ENCODE measurements at regions not wholly inside any gene's neighbourhood (a gene's known extent, or its start where the extent isn't known, plus 50 kb on each side); places are given as distances from the start of the nearest gene placed in this dataset.
A peak's percentile ranks its signal among the peaks of the same experiment; 100 is the strongest.

DNA sequence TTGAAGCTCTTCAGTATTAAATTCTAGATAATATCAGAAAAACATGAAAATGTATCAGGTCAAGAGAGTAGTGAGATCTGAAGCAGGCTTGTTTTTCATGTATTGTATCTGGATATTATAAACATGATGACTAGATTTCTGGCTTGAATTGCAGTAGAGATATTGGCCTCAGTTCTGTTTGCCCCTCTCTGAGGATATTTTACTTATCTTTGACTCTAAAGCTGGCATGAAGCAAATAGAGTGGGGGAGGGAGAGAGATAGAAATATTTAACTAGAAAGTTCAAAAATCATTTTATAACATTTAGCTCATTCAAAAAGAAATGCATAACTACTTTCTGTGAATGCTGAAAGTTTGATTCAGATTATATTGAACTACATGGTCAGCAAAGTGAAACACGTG is 929.7 kb upstream of the KCND2 start:
- no peaks in the 10 kb centered on the region for H3K27me3 Mint-ChIP-seq
- H3K36me3 Mint-ChIP-seq = peaks cover 4% of the 10 kb centered on the region
- H3K4me1 Mint-ChIP-seq (ENCODE audit: low read depth in 2 of 2) = no peaks in the 10 kb centered on the region
- peaks cover 20% of the 10 kb centered on the region for H3K9me3 Mint-ChIP-seq
- ATAC-seq (no peak), DNase-seq (ENCODE audit: low spot score) (no peak)
- H3K4me3 Mint-ChIP-seq = no peak overlapping the region
- no peak overlapping the region for H3K27ac Mint-ChIP-seq

GRCh38 chr7:119344466-119344865 is 928.5 kb upstream of the KCND2 start:
- Mint-ChIP-seq H3K36me3 (peaks cover 4% of the 10 kb centered on the region), H3K27ac (no peak overlapping the region), H3K4me1 (ENCODE audit: low read depth in 2 of 2) (no peaks in the 10 kb centered on the region), H3K27me3 (no peaks in the 10 kb centered on the region), H3K9me3 (peaks cover 20% of the 10 kb centered on the region), H3K4me3 (no peak overlapping the region)
- no peak for DNase-seq (ENCODE audit: low spot score)
- ATAC-seq = no peak

DNA sequence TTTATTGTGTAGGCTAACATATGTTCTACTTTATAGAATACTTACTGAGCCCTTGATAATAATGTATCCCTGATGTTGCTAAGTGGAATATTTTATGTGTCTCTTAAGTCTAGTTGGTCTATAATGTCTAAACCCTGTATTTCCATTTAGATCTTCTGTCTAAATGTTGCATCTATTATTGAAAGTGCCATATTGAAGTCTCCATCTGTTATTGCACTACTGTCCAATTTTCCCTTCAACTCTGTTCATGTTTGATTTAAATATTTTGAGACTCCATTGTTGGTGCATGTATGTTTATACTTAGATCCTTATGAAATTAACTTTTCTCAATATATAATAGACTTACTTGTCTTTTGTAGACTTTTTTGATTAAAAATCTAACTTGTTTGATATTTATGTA is 924.5 kb upstream of the KCND2 start:
- no peaks in the 10 kb centered on the region for H3K27me3 Mint-ChIP-seq
- H3K27ac Mint-ChIP-seq = no peak overlapping the region
- H3K4me3 Mint-ChIP-seq = no peak overlapping the region
- H3K36me3 Mint-ChIP-seq = peaks cover 10% of the 10 kb centered on the region
- ATAC-seq (no peak), DNase-seq (ENCODE audit: low spot score) (no peak)
- H3K9me3 Mint-ChIP-seq = peaks cover 20% of the 10 kb centered on the region
- H3K4me1 Mint-ChIP-seq (ENCODE audit: low read depth in 2 of 2) = no peaks in the 10 kb centered on the region

GRCh38 chr7:119350334-119350733 is 922.6 kb upstream of the KCND2 start:
- no peak overlapping the region for H3K27ac Mint-ChIP-seq

DNA sequence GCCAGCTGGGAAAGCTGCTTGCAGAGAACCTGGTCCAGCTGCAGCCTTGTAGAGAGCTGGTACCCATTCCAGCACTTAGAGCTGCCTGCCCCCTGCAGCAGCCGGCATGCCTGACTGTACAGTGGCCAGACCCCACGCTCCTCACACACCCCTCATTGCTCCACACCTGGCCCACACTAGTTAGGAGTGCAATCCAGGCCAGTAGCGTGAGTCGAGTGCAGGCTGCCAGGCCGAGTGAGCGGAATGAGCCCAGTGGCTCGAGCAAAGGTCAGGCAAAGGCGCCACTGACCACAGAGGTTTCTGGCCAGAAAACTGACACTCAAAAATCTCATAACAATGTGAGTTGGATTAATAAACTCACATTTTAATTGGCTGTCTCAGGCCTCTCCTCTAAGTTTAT is 921.7 kb upstream of the KCND2 start:
- DNase-seq (ENCODE audit: low spot score) = no peak
- H3K27ac Mint-ChIP-seq = no peak overlapping the region
- ATAC-seq = no peak
- peaks cover 13% of the 10 kb centered on the region for H3K9me3 Mint-ChIP-seq
- H3K36me3 Mint-ChIP-seq = peaks cover 6% of the 10 kb centered on the region
- H3K27me3 Mint-ChIP-seq = no peaks in the 10 kb centered on the region
- H3K4me1 Mint-ChIP-seq (ENCODE audit: low read depth in 2 of 2) = no peaks in the 10 kb centered on the region
- H3K4me3 Mint-ChIP-seq = no peak overlapping the region

More at GRCh38 chr7:119350334-119350733, 922.6 kb upstream of the KCND2 start:
- H3K4me1 Mint-ChIP-seq (ENCODE audit: low read depth in 2 of 2) = no peaks in the 10 kb centered on the region
- H3K4me3 Mint-ChIP-seq = no peak overlapping the region
- no peak for DNase-seq (ENCODE audit: low spot score)
- no peaks in the 10 kb centered on the region for H3K27me3 Mint-ChIP-seq
- H3K9me3 Mint-ChIP-seq = peaks cover 20% of the 10 kb centered on the region
- no peak for ATAC-seq
- peaks cover 10% of the 10 kb centered on the region for H3K36me3 Mint-ChIP-seq

GRCh38 chr7:119374436-119374835 is 898.5 kb upstream of the KCND2 start:
- Mint-ChIP-seq H3K36me3 (peaks cover under 1% of the 10 kb centered on the region), H3K27me3 (no peaks in the 10 kb centered on the region), H3K9me3 (peaks cover 17% of the 10 kb centered on the region), H3K4me3 (no peak overlapping the region), H3K27ac (no peak overlapping the region), H3K4me1 (ENCODE audit: low read depth in 2 of 2) (no peaks in the 10 kb centered on the region)
- ATAC-seq (no peak), DNase-seq (ENCODE audit: low spot score) (no peak)

- Mint-ChIP-seq H3K36me3 (no peaks in the 10 kb centered on the region), H3K4me3 (no peak overlapping the region)
These were observed 895.1 kb upstream of the KCND2 start for GRCh38 chr7:119377861-119378260.

GRCh38 chr7:119382726-119383125 is 890.2 kb upstream of the KCND2 start:
- no peaks in the 10 kb centered on the region for H3K27me3 Mint-ChIP-seq
- no peak overlapping the region for H3K27ac Mint-ChIP-seq
- DNase-seq (ENCODE audit: low spot score) (no peak), ATAC-seq (no peak)
- H3K4me1 Mint-ChIP-seq (ENCODE audit: low read depth in 2 of 2) = no peaks in the 10 kb centered on the region
- H3K4me3 Mint-ChIP-seq = no peak overlapping the region
- no peaks in the 10 kb centered on the region for H3K36me3 Mint-ChIP-seq
- H3K9me3 Mint-ChIP-seq = peaks cover 3% of the 10 kb centered on the region

More at GRCh38 chr7:119377861-119378260, 895.1 kb upstream of the KCND2 start:
- no peaks in the 10 kb centered on the region for H3K4me1 Mint-ChIP-seq (ENCODE audit: low read depth in 2 of 2)
- H3K27me3 Mint-ChIP-seq = no peaks in the 10 kb centered on the region
- H3K9me3 Mint-ChIP-seq = peaks cover 5% of the 10 kb centered on the region
- DNase-seq (ENCODE audit: low spot score) = no peak
- H3K27ac Mint-ChIP-seq = no peak overlapping the region
- no peak for ATAC-seq

- Mint-ChIP-seq H3K36me3 (no peaks in the 10 kb centered on the region), H3K4me3 (no peak overlapping the region), H3K27ac (no peak overlapping the region), H3K4me1 (ENCODE audit: low read depth in 2 of 2) (no peaks in the 10 kb centered on the region), H3K27me3 (no peaks in the 10 kb centered on the region), H3K9me3 (peaks cover 9% of the 10 kb centered on the region)
- DNase-seq (ENCODE audit: low spot score) (no peak), ATAC-seq (no peak)
These were observed 878.0 kb upstream of the KCND2 start for GRCh38 chr7:119395024-119395423.

- Mint-ChIP-seq H3K4me1 (ENCODE audit: low read depth in 2 of 2) (no peaks in the 10 kb centered on the region), H3K27me3 (no peaks in the 10 kb centered on the region), H3K9me3 (peaks cover 9% of the 10 kb centered on the region), H3K27ac (no peak overlapping the region), H3K4me3 (no peak overlapping the region), H3K36me3 (no peaks in the 10 kb centered on the region)
- DNase-seq (ENCODE audit: low spot score) (no peak), ATAC-seq (no peak)
These were observed 875.8 kb upstream of the KCND2 start for GRCh38 chr7:119397156-119397555.

- Mint-ChIP-seq H3K4me3 (no peak overlapping the region), H3K4me1 (ENCODE audit: low read depth in 2 of 2) (no peaks in the 10 kb centered on the region), H3K9me3 (peaks cover 6% of the 10 kb centered on the region)
These were observed 864.4 kb upstream of the KCND2 start for GRCh38 chr7:119408596-119408995.

DNA sequence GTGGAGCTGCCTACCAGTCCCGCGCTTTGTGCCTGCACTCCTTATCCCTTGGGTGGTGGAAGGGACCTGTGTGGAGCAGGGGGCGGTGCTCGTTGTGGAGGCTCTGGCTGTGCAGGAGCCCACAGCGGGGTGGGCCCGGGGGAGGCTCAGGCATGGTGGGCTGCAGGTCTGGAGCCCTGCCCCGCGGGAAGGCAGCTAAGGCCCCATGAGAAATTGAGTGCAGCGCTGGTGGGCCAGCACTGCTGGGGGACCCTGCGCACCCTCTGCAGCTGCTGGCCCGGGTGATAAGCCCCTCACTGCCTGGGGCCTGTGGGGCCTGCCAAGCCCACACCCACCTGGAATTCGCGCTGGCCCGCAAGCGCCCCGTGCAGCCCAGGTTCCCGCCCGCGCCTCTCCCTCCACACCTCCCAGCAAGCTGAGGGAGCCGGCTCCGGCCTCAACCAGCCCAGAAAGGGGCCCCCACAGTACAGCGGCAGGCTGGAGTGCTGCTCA is 859.6 kb upstream of the KCND2 start:
- Mint-ChIP-seq H3K9me3 (peaks cover 4% of the 10 kb centered on the region), H3K36me3 (no peaks in the 10 kb centered on the region), H3K27ac (no peak overlapping the region), H3K4me1 (ENCODE audit: low read depth in 2 of 2) (no peaks in the 10 kb centered on the region), H3K4me3 (no peak overlapping the region), H3K27me3 (no peaks in the 10 kb centered on the region)
- DNase-seq (ENCODE audit: low spot score) (peak; percentile 61), ATAC-seq (no peak)

More at GRCh38 chr7:119408596-119408995, 864.4 kb upstream of the KCND2 start:
- Mint-ChIP-seq H3K27ac (no peak overlapping the region), H3K36me3 (no peaks in the 10 kb centered on the region), H3K27me3 (no peaks in the 10 kb centered on the region)
- DNase-seq (ENCODE audit: low spot score) (no peak), ATAC-seq (no peak)

GRCh38 chr7:119415682-119416081 is 857.3 kb upstream of the KCND2 start:
- H3K27ac Mint-ChIP-seq = no peak overlapping the region
- H3K36me3 Mint-ChIP-seq = no peaks in the 10 kb centered on the region
- H3K4me1 Mint-ChIP-seq (ENCODE audit: low read depth in 2 of 2) = no peaks in the 10 kb centered on the region
- no peak for ATAC-seq
- H3K9me3 Mint-ChIP-seq = peaks cover 7% of the 10 kb centered on the region
- H3K4me3 Mint-ChIP-seq = no peak overlapping the region
- no peaks in the 10 kb centered on the region for H3K27me3 Mint-ChIP-seq
- no peak for DNase-seq (ENCODE audit: low spot score)

DNA sequence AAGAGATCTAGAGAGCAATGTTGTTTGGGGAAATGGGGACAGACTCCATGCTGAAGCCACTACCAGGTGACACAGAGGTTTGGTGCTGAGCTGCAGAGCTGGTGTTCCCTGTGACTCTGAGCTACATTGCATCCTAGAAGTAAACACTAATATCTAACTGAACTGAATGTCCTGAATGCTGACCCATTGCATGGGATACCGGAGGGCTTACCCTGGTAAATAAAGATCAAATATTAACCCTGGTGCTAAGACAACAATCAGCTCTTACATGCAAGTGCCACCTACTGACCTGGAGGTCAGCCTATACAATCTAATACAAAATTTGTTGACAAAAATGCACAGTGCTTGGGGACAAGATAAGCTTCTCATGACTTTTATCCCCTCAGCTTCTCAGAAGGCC is 851.3 kb upstream of the KCND2 start:
- no peaks in the 10 kb centered on the region for H3K36me3 Mint-ChIP-seq
- H3K4me1 Mint-ChIP-seq (ENCODE audit: low read depth in 2 of 2) = no peaks in the 10 kb centered on the region
- H3K4me3 Mint-ChIP-seq = no peak overlapping the region
- H3K27ac Mint-ChIP-seq = no peak overlapping the region
- peaks cover 22% of the 10 kb centered on the region for H3K9me3 Mint-ChIP-seq
- DNase-seq (ENCODE audit: low spot score) = no peak
- no peak for ATAC-seq
- H3K27me3 Mint-ChIP-seq = no peaks in the 10 kb centered on the region

- Mint-ChIP-seq H3K27me3 (no peaks in the 10 kb centered on the region), H3K27ac (no peak overlapping the region), H3K4me3 (no peak overlapping the region), H3K36me3 (peaks cover 6% of the 10 kb centered on the region), H3K4me1 (ENCODE audit: low read depth in 2 of 2) (no peaks in the 10 kb centered on the region), H3K9me3 (peaks cover 18% of the 10 kb centered on the region)
- ATAC-seq (no peak), DNase-seq (ENCODE audit: low spot score) (no peak)
These were observed 836.1 kb upstream of the KCND2 start for GRCh38 chr7:119436882-119437281.

Data from natural killer cell treated with Interleukin-12 subunit alpha and Interleukin-12 subunit beta and Interleukin-15 and Interleukin-18, amount 100 ng/mL, for 72 hours (primary cell).